Tibial nerve (tissue), 4 donors: ENCODE measurements at regions not wholly inside any gene's neighbourhood (a gene's known extent, or its start where the extent isn't known, plus 50 kb on each side); places are given as distances from the start of the nearest gene placed in this dataset.

Source experiments
- EP300 ChIP-seq, 2 donors: sonication (generic); formaldehyde crosslinking; IDR thresholded peaks; one replicate each; pipeline ENCODE4 v1.6.1; 2017; ENCODE audit warnings: antibody characterized with exemption in 2 of 2, mild to moderate bottlenecking in 1 of 2
- POLR2A ChIP-seq, 2 donors: fragments of 450-650 bp; IDR thresholded peaks; one replicate each; pipeline ENCODE4 v1.6.1; 2017; ENCODE audit warnings: antibody characterized with exemption in 2 of 2, mild to moderate bottlenecking in 2 of 2, moderate library complexity in 2 of 2
- TF ChIP-seq, protein P1 (sequence below), 5 experiments: fragments of 200-600 bp in 3 of 5; fragments of 450-650 bp in 2 of 5; sonication (generic) in 3 of 5; IDR thresholded peaks; one replicate each; pipeline ENCODE4 v1.5.1; 2016 to 2019; ENCODE audit warnings: antibody characterized with exemption in 5 of 5, mild to moderate bottlenecking in 3 of 5, moderate library complexity in 2 of 5

DNA sequence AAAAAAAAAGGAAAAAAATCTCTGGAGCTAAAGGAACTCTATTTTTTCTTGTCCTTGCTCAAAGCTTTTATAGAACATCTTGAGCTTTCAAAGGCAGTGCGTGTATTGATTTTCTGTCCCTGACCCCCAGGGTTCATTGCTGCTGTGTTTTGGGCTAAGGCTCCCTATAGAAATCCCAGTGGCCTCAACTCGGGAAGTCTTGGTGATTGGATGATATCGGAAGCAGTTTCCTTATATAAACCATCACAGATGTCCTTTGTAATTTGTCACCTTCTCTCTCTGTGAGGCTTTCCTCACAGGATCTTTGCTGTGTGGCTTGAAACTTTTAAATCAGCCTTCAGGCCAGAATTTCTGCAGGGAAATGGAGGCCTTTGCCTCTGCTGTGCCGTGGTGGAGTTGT lies 397.7 kb downstream of the RPS6KC1 start:
- TF ChIP-seq, protein P1, sequence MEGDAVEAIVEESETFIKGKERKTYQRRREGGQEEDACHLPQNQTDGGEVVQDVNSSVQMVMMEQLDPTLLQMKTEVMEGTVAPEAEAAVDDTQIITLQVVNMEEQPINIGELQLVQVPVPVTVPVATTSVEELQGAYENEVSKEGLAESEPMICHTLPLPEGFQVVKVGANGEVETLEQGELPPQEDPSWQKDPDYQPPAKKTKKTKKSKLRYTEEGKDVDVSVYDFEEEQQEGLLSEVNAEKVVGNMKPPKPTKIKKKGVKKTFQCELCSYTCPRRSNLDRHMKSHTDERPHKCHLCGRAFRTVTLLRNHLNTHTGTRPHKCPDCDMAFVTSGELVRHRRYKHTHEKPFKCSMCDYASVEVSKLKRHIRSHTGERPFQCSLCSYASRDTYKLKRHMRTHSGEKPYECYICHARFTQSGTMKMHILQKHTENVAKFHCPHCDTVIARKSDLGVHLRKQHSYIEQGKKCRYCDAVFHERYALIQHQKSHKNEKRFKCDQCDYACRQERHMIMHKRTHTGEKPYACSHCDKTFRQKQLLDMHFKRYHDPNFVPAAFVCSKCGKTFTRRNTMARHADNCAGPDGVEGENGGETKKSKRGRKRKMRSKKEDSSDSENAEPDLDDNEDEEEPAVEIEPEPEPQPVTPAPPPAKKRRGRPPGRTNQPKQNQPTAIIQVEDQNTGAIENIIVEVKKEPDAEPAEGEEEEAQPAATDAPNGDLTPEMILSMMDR (IDR thresholded peaks at IDR 0.05), result no peak
- TF ChIP-seq EP300 (IDR thresholded peaks at IDR 0.05) (no peak), POLR2A (IDR thresholded peaks at IDR 0.05) (no peak)
